Uterus (tissue), 2 donors: ENCODE measurements at regions not wholly inside any gene's neighbourhood (a gene's known extent, or its start where the extent isn't known, plus 50 kb on each side); places are given as distances from the start of the nearest gene placed in this dataset.

ENCODE experiments used
- POLR2A ChIP-seq, 2 donors: fragments of 450-650 bp; IDR thresholded peaks; one replicate each; pipeline ENCODE4 v1.6.1; 2016; ENCODE audit warnings: antibody characterized with exemption in 2 of 2, mild to moderate bottlenecking in 1 of 2, moderate library complexity in 1 of 2
- TF ChIP-seq, protein P1 (sequence below), 4 experiments: fragments of 200-600 bp in 2 of 4; fragments of 450-650 bp in 2 of 4; sonication (generic) in 2 of 4; IDR thresholded peaks; one replicate each; pipeline ENCODE4 v1.5.1; 2016 to 2019; ENCODE audit warnings: antibody characterized with exemption in 4 of 4, mild to moderate bottlenecking in 2 of 4, moderate library complexity in 1 of 4

DNA sequence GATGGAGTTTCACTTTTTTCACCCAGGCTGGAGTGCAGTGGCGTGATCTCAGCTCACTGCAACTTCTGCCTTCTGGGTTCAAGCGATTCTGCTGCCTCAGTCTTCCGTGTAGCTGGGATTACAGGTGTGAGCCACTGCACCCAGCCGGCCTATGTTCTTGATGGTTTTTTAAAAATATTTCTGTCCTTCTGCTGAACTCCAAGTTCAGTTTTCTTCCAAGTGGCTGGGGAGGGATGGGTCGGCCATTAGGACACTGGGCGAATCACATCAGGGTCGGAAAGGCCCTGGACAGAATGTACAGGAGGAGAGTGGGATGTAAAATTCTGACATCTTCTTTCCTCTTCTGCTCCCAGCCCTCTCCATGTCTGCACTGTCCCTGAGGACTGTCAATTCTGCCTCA, 289.6 kb downstream of the PTPRU start:
- TF ChIP-seq POLR2A (IDR thresholded peaks at IDR 0.05) = no peak
- TF ChIP-seq, protein P1, sequence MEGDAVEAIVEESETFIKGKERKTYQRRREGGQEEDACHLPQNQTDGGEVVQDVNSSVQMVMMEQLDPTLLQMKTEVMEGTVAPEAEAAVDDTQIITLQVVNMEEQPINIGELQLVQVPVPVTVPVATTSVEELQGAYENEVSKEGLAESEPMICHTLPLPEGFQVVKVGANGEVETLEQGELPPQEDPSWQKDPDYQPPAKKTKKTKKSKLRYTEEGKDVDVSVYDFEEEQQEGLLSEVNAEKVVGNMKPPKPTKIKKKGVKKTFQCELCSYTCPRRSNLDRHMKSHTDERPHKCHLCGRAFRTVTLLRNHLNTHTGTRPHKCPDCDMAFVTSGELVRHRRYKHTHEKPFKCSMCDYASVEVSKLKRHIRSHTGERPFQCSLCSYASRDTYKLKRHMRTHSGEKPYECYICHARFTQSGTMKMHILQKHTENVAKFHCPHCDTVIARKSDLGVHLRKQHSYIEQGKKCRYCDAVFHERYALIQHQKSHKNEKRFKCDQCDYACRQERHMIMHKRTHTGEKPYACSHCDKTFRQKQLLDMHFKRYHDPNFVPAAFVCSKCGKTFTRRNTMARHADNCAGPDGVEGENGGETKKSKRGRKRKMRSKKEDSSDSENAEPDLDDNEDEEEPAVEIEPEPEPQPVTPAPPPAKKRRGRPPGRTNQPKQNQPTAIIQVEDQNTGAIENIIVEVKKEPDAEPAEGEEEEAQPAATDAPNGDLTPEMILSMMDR (IDR thresholded peaks at IDR 0.05) = no peak
